Mesothelial cell of epicardium (in vitro differentiated cells): ENCODE measurements at regions not wholly inside any gene's neighbourhood (a gene's known extent, or its start where the extent isn't known, plus 50 kb on each side); places are given as distances from the start of the nearest gene placed in this dataset.
"Not testable (repeated sequence)": the region's sequence is repeated elsewhere in the genome, so short reads cannot be mapped to it uniquely, and the experiment has no call there.

ENCODE experiments used
- DNase-seq, 2 experiments: peaks; one replicate each; pipeline ENCODE4 v3.0.0; 2021; ENCODE audit warnings: low spot score in 2 of 2; ENCODE audit not compliant: unreplicated experiment in 2 of 2
- H3K27ac Mint-ChIP-seq: 2 replicates; pipeline ENCODE4 v1.8.0; 2021; ENCODE audit warnings: mixed read lengths
- H3K27me3 Mint-ChIP-seq: 2 replicates; pipeline ENCODE4 v1.8.0; 2021; ENCODE audit warnings: low read depth, mixed read lengths
- H3K36me3 Mint-ChIP-seq: 2 replicates; pipeline ENCODE4 v1.8.0; 2021; ENCODE audit warnings: mixed read lengths
- H3K4me1 Mint-ChIP-seq: 2 replicates; pipeline ENCODE4 v1.8.0; 2021; ENCODE audit warnings: mixed read lengths
- H3K4me3 Mint-ChIP-seq: 2 replicates; pipeline ENCODE4 v1.8.0; 2021; ENCODE audit warnings: mild to moderate bottlenecking, moderate library complexity, mixed read lengths
- H3K9me3 Mint-ChIP-seq: 2 replicates; pipeline ENCODE4 v1.8.0; 2021; ENCODE audit warnings: mixed read lengths
- TF ChIP-seq, protein P1 (sequence below): fragments of 200-600 bp; sonication (generic); IDR thresholded peaks from one replicate; pipeline ENCODE4 v1.5.0; 2021; ENCODE audit warnings: antibody characterized with exemption; ENCODE audit not compliant: unreplicated experiment

DNA sequence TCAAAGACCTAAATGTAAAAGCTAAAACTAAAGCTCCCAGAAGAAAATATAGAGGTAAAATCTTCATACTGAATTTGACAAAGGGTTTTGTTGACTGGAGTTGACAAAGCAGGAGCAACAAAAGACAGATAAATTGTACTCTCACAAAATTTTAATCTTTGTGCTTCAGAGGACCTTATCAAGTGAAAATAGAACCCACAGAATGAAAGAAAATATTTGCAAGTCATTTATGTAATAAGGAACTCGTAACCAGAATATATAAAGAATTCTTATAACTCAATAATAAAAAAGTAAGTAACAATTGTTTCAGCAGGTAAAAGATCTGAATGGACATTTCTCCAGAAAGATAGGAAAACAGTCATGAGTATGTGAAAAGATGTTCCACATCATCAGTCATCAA lies 62.0 kb upstream of the SRRM3 start:
- no peak for DNase-seq
- Mint-ChIP-seq H3K4me1 (no peaks in the 10 kb centered on the region), H3K9me3 (peaks cover 6% of the 10 kb centered on the region), H3K4me3 (no peak overlapping the region), H3K27ac (no peak overlapping the region), H3K27me3 (peaks cover 47% of the 10 kb centered on the region), H3K36me3 (no peaks in the 10 kb centered on the region)
- TF ChIP-seq, protein P1, sequence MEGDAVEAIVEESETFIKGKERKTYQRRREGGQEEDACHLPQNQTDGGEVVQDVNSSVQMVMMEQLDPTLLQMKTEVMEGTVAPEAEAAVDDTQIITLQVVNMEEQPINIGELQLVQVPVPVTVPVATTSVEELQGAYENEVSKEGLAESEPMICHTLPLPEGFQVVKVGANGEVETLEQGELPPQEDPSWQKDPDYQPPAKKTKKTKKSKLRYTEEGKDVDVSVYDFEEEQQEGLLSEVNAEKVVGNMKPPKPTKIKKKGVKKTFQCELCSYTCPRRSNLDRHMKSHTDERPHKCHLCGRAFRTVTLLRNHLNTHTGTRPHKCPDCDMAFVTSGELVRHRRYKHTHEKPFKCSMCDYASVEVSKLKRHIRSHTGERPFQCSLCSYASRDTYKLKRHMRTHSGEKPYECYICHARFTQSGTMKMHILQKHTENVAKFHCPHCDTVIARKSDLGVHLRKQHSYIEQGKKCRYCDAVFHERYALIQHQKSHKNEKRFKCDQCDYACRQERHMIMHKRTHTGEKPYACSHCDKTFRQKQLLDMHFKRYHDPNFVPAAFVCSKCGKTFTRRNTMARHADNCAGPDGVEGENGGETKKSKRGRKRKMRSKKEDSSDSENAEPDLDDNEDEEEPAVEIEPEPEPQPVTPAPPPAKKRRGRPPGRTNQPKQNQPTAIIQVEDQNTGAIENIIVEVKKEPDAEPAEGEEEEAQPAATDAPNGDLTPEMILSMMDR: no peak

DNA sequence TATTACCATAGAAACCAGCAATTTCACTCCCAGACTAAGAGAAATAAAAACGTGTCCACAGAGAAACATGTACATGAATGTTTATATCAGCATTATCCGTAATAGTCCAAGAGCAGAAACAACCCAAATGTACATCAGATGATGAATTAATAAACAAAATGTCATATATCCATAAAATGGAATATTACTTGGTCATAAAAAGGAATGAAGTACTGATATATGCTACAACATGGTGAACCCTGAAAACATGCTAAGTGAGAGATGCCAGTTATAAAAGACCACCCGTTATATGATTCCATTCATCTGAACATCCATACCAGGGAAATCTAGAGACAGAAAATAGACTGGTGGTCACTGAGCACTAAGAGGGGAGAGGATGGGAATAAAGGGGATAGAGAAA lies 61.4 kb upstream of the SRRM3 start:
- not testable (repeated sequence) for H3K9me3 Mint-ChIP-seq
- peaks cover 43% of the 10 kb centered on the region for H3K27me3 Mint-ChIP-seq

DNA sequence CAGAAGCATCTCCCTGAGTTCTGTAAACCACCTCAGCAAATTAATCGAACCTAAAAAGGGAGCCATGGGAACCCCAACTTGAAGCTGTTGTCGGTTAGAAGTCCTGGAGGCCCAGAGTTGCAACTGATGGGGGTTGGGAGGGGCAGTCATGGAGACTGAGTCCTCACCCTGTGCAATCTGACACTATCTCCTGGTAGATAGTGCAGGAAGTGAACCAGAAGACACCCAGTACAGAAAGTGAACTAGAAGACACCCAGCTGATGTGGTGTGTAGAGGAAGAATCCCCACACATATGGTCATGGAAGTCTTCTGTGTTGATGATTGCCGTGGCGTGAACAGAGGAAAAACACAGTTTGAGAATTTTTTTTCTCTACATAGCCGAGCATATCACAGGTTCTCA lies 58.8 kb upstream of the SRRM3 start:
- Mint-ChIP-seq H3K27ac (no peak overlapping the region), H3K4me1 (no peaks in the 10 kb centered on the region), H3K4me3 (no peak overlapping the region), H3K27me3 (peaks cover 22% of the 10 kb centered on the region), H3K9me3 (peaks cover 6% of the 10 kb centered on the region), H3K36me3 (no peaks in the 10 kb centered on the region)
- TF ChIP-seq, protein P1: no peak
- no peak for DNase-seq

More for the DNA sequence above, 61.4 kb upstream of the SRRM3 start:
- H3K36me3 Mint-ChIP-seq, DNase-seq, H3K4me3 Mint-ChIP-seq, H3K27ac Mint-ChIP-seq, H3K4me1 Mint-ChIP-seq: not testable (repeated sequence)

DNA sequence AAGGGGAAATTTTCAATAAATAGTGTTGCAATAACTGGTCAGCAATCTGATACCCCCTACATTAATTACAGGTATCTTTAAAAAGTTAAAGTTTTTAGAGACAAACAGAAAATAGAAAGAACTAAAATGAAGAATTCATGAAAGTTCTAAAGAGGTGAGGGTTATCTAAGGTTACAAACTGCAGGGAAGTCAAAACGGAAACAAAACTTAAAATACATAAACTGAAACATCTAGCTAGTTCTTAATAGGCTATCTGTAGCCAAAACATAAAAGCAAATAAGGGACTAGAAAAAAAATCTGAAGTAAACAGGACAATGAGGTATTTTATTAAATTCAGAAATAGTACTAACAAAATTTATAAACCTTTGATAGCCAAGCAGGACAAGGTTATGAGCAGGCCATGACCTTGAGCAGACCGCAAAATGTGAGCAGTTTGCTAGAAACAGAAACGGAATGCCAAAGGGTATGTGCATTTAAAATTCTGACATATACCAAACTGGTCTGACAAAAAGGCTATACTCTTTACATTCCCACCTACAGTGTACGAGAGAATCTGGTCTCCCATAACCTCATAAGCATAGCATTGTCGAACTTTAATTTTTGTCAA lies 56.9 kb upstream of the SRRM3 start:
- not testable (repeated sequence) for H3K4me1 Mint-ChIP-seq, H3K27ac Mint-ChIP-seq, H3K36me3 Mint-ChIP-seq, H3K4me3 Mint-ChIP-seq, DNase-seq, H3K27me3 Mint-ChIP-seq, H3K9me3 Mint-ChIP-seq

DNA sequence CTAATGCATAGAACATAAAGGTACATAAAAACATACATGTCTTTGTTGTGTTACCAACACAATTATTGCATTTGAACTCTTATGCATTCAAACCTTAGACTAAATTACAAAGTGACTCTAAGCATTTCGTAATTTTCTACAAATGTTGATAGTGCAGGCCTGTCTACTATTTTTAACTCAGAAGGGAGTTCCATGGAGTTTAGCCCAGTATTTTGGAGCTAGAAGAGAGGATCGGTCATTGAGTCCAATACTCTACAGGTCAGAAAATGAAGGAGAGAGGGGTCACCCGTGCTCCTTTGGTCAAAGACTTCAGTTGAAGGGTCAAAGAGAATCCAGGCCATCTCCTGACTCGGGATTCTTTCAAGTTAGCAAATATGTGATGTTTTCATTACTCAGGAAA lies 55.3 kb upstream of the SRRM3 start:
- no peak overlapping the region for H3K27ac Mint-ChIP-seq
- no peaks in the 10 kb centered on the region for H3K9me3 Mint-ChIP-seq
- H3K4me3 Mint-ChIP-seq: no peak overlapping the region
- H3K36me3 Mint-ChIP-seq: no peaks in the 10 kb centered on the region
- H3K4me1 Mint-ChIP-seq: no peaks in the 10 kb centered on the region
- H3K27me3 Mint-ChIP-seq: no peaks in the 10 kb centered on the region
- no peak for DNase-seq
- TF ChIP-seq, protein P1: no peak

DNA sequence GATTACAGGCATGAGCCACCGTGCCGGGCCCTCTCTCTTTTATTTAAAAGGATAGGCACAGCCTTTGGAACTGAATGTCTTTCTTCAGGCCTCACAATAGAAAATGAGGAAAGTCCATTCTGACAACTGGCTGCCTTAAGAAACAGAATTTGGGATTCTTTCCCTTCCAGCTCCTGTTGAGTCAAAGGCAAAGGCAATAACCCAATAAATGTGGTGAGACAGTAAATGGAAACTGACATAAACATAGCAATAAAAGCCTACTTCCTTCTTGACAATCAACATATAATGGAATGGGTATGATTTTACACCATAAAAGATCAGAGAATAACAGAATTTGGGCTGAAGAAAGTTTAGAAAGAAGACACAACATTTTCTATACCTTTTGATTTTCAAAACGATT lies 52.7 kb upstream of the SRRM3 start:
- not testable (repeated sequence) for H3K27me3 Mint-ChIP-seq, DNase-seq, H3K9me3 Mint-ChIP-seq, H3K27ac Mint-ChIP-seq, H3K4me1 Mint-ChIP-seq, H3K4me3 Mint-ChIP-seq, H3K36me3 Mint-ChIP-seq

DNA sequence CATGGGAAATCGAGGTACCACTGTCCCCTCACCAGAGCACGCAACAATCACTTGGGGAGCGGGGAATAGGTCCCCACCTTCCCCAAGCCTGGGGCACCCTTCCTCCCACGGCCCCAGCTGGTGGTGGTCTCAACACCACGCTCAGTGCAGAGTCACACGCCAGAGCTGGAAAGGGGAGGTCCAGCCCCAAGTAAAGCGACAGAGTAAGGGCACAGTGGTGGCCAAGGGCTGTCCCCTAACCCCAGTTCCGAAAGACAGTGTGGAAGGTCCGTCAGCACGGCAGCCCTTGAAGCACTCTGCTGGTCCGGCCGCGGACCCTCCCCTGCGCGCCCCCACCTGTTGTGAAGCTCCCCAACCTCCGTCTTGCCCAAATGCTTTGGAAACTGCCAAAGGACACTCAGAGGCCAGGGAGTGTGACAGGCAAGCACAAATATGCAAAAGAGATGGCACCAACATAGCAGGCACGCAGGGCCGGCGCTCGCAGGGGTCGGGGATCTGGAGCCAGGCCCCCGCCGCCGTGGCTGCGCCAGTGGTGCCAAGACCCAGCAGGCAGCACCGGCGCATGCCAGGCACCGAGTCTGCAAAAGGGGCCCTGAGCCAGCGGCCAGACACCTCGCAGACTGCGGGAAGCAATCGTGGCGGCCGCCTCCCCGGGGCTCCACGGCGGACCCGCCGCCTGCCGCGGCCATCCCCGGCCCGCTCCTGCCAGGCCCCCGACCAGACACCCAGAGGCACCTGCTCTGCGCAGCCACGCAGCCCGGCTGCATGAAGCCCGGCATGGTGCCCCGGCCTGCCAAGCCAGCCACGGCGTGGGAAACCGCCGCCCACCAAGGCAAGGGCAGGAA lies 51.6 kb upstream of the SRRM3 start:
- Mint-ChIP-seq H3K4me1 (peaks cover 3% of the 10 kb centered on the region), H3K27me3 (no peaks in the 10 kb centered on the region), H3K27ac (no peak overlapping the region), H3K36me3 (no peaks in the 10 kb centered on the region), H3K4me3 (no peak overlapping the region), H3K9me3 (no peaks in the 10 kb centered on the region)
- TF ChIP-seq, protein P1: no peak
- no peak for DNase-seq
